GM23338 (cell line): ENCODE measurements at regions not wholly inside any gene's neighbourhood (a gene's known extent, or its start where the extent isn't known, plus 50 kb on each side); places are given as distances from the start of the nearest gene placed in this dataset.

Experiments used
- ATAC-seq: fragments of 200-7000 bp; cut with Tn5 transposase; 3 replicates; pipeline ENCODE4 v1.9.1; 2020
- DNase-seq: peaks from one replicate; pipeline ENCODE4 v3.0.0-alpha.2; 2015; ENCODE audit warnings: low spot score
- H2AFZ ChIP-seq: fragments of 200-600 bp; sonication (generic); 2 replicates; pipeline ENCODE4 v1.8.0; 2016; ENCODE audit warnings: antibody characterized with exemption, mild to moderate bottlenecking, moderate library complexity
- H3F3A ChIP-seq: fragments of 200-600 bp; sonication (generic); replicated peaks from 2 replicates; pipeline ENCODE4 v1.8.0; 2017; ENCODE audit warnings: antibody characterized with exemption, mixed run types, low read depth
- H3K27ac ChIP-seq: fragments of 200-600 bp; sonication (generic); 2 replicates; pipeline ENCODE4 v1.6.1; 2016; ENCODE audit warnings: low read depth
- H3K27me3 ChIP-seq: fragments of 200-600 bp; sonication (generic); 2 replicates; pipeline ENCODE4 v1.8.0; 2016; ENCODE audit warnings: mild to moderate bottlenecking, mixed run types, moderate library complexity; ENCODE audit not compliant: insufficient read depth
- H3K36me3 ChIP-seq: fragments of 200-600 bp; sonication (generic); 2 replicates; pipeline ENCODE4 v1.8.0; 2016; ENCODE audit warnings: mild to moderate bottlenecking; ENCODE audit not compliant: insufficient read depth
- H3K4me1 ChIP-seq: fragments of 200-600 bp; sonication (generic); 2 replicates; pipeline ENCODE4 v1.8.0; 2016; ENCODE audit warnings: mild to moderate bottlenecking, moderate library complexity; ENCODE audit not compliant: insufficient read depth
- H3K4me2 ChIP-seq: fragments of 200-600 bp; sonication (generic); 2 replicates; pipeline ENCODE4 v1.7.1; 2017; ENCODE audit warnings: mixed run types
- H3K4me3 ChIP-seq: fragments of 200-600 bp; sonication (generic); 2 replicates; pipeline ENCODE4 v1.6.1; 2016; ENCODE audit warnings: mixed run types
- H3K79me2 ChIP-seq: fragments of 200-600 bp; sonication (generic); replicated peaks from 2 replicates; pipeline ENCODE4 v1.8.0; 2017; ENCODE audit warnings: mild to moderate bottlenecking; ENCODE audit not compliant: insufficient read depth
- H3K9me2 ChIP-seq: fragments of 200-600 bp; sonication (generic); 2 replicates; pipeline ENCODE4 v1.8.0; 2017; ENCODE audit not compliant: insufficient read depth
- H4K20me1 ChIP-seq: fragments of 200-600 bp; sonication (generic); replicated peaks from 2 replicates; pipeline ENCODE4 v1.8.0; 2017; ENCODE audit warnings: mild to moderate bottlenecking; ENCODE audit not compliant: insufficient read depth
- H3K27ac Mint-ChIP-seq: 2 replicates; pipeline ENCODE4 v1.8.0; 2020; ENCODE audit warnings: inconsistent platforms, mild to moderate bottlenecking, moderate library complexity, mixed read lengths
- H3K27me3 Mint-ChIP-seq: 3 replicates; pipeline ENCODE4 v1.8.0; 2022; ENCODE audit warnings: low read depth, mild to moderate bottlenecking, moderate library complexity, mixed read lengths, inconsistent platforms; ENCODE audit not compliant: insufficient read depth, poor library complexity
- H3K36me3 Mint-ChIP-seq: 3 replicates; pipeline ENCODE4 v1.8.0; 2021; ENCODE audit warnings: low read depth, mild to moderate bottlenecking, inconsistent platforms, moderate library complexity, mixed read lengths
- H3K4me1 Mint-ChIP-seq: 3 replicates; pipeline ENCODE4 v1.8.0; 2020; ENCODE audit warnings: mild to moderate bottlenecking, inconsistent platforms, mixed read lengths
- H3K4me3 Mint-ChIP-seq: 3 replicates; pipeline ENCODE4 v1.8.0; 2021; ENCODE audit warnings: moderate library complexity, mild to moderate bottlenecking, inconsistent platforms, mixed read lengths
- H3K9me3 Mint-ChIP-seq: 3 replicates; pipeline ENCODE4 v1.8.0; 2020; ENCODE audit warnings: moderate library complexity, mild to moderate bottlenecking, inconsistent platforms, mixed read lengths
- CREB1 ChIP-seq: fragments of 250-450 bp; sonication (Bioruptor Pico); IDR thresholded peaks from 2 replicates; pipeline ENCODE4 v1.5.0; 2020; ENCODE audit warnings: low read depth, mild to moderate bottlenecking, moderate library complexity
- EZH2phosphoT487 ChIP-seq: fragments of 200-600 bp; sonication (generic); IDR thresholded peaks from one replicate; pipeline ENCODE4 v1.8.1; 2018; ENCODE audit warnings: antibody characterized with exemption; ENCODE audit not compliant: unreplicated experiment
- JUNB ChIP-seq: IDR thresholded peaks from one replicate; pipeline ENCODE4 v1.6.1; 2016; ENCODE audit warnings: antibody characterized with exemption; ENCODE audit not compliant: unreplicated experiment
- POLR2AphosphoS5 ChIP-seq: IDR thresholded peaks from 2 replicates; pipeline ENCODE4 v1.6.1; 2016; ENCODE audit warnings: antibody characterized with exemption, low read depth
- REST ChIP-seq: IDR thresholded peaks from one replicate; pipeline ENCODE4 v1.6.1; 2018; ENCODE audit warnings: antibody characterized with exemption; ENCODE audit not compliant: unreplicated experiment
- ZNF114 ChIP-seq: fragments of 250-450 bp; sonication (Bioruptor Pico); IDR thresholded peaks from 2 replicates; pipeline ENCODE4 v1.5.0; 2020; ENCODE audit warnings: mild to moderate bottlenecking, moderate library complexity
- ZNF331 ChIP-seq: fragments of 250-450 bp; sonication (Bioruptor Pico); IDR thresholded peaks from 2 replicates; pipeline ENCODE4 v1.5.0; 2020; ENCODE audit warnings: low read depth, mild to moderate bottlenecking, moderate library complexity
- ZNF462 ChIP-seq: fragments of 250-450 bp; sonication (Bioruptor Pico); IDR thresholded peaks from 2 replicates; pipeline ENCODE4 v1.5.0; 2020; ENCODE audit warnings: mild to moderate bottlenecking, moderate library complexity
- TF ChIP-seq, protein P1 (sequence below): IDR thresholded peaks from 2 replicates; pipeline ENCODE4 v1.6.1; 2016; ENCODE audit warnings: antibody characterized with exemption

GRCh38 chr15:47258521-47258920, 458.8 kb upstream of the SEMA6D start (continued):
- TF ChIP-seq ZNF462 (CRISPR knock-in tag) = no peak
- TF ChIP-seq, protein P1, sequence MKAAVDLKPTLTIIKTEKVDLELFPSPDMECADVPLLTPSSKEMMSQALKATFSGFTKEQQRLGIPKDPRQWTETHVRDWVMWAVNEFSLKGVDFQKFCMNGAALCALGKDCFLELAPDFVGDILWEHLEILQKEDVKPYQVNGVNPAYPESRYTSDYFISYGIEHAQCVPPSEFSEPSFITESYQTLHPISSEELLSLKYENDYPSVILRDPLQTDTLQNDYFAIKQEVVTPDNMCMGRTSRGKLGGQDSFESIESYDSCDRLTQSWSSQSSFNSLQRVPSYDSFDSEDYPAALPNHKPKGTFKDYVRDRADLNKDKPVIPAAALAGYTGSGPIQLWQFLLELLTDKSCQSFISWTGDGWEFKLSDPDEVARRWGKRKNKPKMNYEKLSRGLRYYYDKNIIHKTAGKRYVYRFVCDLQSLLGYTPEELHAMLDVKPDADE = no peak

DNA sequence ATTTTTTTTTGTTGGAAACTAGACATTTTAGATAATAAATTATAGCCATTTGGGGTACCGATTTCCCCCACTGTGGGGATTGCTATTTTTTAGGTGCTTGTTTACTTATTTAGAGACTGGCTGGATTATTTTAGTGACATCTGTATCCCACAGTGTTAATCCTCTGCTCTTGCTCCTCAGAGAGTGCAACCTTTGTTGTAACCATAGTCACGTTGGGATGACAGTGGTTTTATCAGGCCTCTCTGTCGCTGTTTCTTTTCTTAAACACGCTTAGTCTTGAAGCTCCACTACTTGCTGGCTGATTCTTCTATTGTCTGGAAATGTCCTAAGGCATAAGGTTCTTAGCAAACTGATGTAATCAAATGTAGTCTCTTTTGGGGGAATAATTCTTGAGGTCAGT, 451.6 kb upstream of the SEMA6D start:
- TF ChIP-seq ZNF114 (CRISPR knock-in tag) (no peak), EZH2phosphoT487 (no peak), POLR2AphosphoS5 (no peak), CREB1 (CRISPR knock-in tag) (no peak), JUNB (no peak), REST (no peak), ZNF331 (CRISPR knock-in tag) (no peak)
- Histone ChIP-seq H3F3A (no peaks in the 10 kb centered on the region), H3K27ac (no peak overlapping the region), H3K36me3 (no peaks in the 10 kb centered on the region), H3K4me1 (no peaks in the 10 kb centered on the region), H3K27me3 (no peaks in the 10 kb centered on the region), H2AFZ (no peak overlapping the region), H3K79me2 (no peaks in the 10 kb centered on the region), H3K4me2 (no peak overlapping the region), H3K9me2 (0 out of 2 replicates have a peak, but pooled peaks cover 4% of the 10 kb centered on the region), H3K4me3 (no peak overlapping the region), H4K20me1 (no peaks in the 10 kb centered on the region)
- H3K36me3 Mint-ChIP-seq = peaks cover 6% of the 10 kb centered on the region; the same call in 2 of the 3 replicates
- H3K9me3 Mint-ChIP-seq = peaks cover 9% of the 10 kb centered on the region; the same call in 2 of the 3 replicates
- DNase-seq = no peak
- H3K27me3 Mint-ChIP-seq = no peaks in the 10 kb centered on the region
- H3K27ac Mint-ChIP-seq = no peak overlapping the region
- H3K4me3 Mint-ChIP-seq = no peak overlapping the region
- no peak for ATAC-seq
- no peaks in the 10 kb centered on the region for H3K4me1 Mint-ChIP-seq
